ENCODE measurements at regions not wholly inside any gene's neighbourhood (a gene's known extent, or its start where the extent isn't known, plus 50 kb on each side); places are given as distances from the start of the nearest gene placed in this dataset.

- DNase-seq, result no peak
Observed at GRCh38 chr2:18753722-18754121, 164.4 kb upstream of the NT5C1B start.

DNA sequence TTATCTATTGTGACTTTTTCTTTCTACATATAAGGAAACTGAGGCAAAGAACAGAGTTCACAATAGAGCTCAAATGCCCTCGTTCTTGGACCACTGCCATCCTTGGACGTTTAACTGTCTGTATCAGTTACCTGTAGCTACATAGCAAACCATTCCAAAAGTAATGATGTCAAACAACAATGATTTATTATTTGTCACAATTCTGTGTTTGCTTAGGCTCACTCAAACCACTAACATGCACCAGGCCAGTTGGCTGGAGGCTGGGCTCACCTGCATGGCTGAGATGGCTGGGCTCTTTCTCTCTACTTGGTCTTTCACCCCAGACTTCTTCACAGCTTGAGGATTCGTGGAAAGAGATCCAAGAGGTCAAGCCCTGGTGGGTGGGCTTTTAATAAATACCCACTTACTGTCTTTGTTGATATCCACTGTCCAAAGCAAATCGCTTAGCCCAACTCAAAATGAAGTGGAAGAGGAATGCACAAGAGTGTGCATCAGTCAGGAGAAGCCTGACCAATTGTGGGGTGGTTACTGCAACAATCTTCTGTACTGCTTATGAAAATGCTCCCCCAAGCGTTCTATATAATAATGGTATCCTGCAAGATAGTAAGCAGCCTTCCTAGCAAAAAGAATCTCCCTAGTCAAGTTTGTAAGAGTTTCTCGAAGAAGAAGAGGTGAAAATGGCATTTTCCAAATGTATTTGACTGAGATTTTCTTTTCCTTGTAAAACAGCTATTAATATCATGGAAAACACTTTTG, 163.5 kb upstream of the NT5C1B start:
- DNase-seq, result no peak

DNA sequence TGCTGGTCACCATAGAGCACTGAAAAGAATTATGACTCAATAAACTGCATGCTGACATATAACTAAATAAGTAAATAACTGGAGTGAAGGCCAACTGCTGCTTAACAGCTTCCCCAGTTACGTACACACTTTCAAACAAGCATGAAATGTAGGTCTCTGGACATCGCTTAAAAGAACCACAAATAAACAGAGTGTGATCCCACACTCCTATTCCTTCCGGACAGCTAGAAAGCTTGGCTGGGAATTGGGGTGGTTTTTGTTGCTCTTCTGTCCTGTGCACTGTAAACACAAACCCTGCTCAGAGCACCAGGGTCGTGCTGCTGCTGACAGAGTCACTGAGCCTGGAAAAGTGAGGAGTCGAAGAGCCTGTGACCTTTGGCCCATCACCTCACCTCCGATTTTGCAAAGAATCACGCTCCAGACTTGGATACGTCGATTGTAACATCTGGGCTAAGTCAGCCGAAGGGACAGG, 162.7 kb upstream of the NT5C1B start:
- no peak for DNase-seq

DNA sequence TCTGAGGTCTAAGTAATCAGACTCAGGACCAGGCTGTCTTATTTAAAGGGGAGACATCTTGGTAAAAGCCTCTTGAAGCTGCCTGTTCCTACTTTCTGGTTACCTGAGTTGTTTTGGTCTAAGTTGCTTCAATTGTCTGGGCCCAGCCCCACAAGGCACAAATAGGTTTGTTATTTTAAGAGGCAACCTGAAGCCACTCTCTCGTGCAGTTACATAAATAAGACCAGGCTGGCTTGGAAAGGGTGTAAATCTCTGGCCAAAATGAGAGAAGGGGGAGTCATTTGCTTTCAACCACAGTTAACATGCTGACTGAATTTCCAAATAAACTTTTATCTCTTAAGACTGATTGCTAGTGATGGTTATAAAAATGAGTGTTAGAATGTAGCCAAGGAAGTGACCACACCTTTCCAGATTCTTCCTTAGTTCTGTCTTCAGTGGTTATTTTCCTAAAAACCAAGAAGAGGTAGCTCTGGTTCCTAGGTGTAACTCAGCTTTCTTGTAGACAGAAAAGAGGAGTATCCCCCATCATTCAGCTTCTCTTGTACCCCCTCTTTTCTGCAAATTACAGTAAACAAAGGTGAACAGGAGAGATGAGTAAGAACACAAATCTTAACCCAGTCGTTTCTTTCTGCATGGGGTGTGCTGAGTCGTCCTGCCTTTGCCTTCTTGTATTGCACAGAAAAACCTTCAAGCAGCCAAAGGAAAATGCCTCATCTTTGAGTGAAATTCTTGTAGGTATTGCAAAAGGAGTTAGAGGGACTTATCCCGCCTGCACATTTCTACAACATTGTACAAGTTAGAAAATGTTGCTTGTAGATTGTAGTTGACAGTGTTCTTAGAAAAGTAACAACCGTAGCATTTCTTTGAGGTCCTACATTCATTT, 161.5 kb upstream of the NT5C1B start:
- no peak for DNase-seq

- peak; percentile 45 for DNase-seq
Observed at GRCh38 chr2:18749912-18750526, 160.7 kb upstream of the NT5C1B start.

DNA sequence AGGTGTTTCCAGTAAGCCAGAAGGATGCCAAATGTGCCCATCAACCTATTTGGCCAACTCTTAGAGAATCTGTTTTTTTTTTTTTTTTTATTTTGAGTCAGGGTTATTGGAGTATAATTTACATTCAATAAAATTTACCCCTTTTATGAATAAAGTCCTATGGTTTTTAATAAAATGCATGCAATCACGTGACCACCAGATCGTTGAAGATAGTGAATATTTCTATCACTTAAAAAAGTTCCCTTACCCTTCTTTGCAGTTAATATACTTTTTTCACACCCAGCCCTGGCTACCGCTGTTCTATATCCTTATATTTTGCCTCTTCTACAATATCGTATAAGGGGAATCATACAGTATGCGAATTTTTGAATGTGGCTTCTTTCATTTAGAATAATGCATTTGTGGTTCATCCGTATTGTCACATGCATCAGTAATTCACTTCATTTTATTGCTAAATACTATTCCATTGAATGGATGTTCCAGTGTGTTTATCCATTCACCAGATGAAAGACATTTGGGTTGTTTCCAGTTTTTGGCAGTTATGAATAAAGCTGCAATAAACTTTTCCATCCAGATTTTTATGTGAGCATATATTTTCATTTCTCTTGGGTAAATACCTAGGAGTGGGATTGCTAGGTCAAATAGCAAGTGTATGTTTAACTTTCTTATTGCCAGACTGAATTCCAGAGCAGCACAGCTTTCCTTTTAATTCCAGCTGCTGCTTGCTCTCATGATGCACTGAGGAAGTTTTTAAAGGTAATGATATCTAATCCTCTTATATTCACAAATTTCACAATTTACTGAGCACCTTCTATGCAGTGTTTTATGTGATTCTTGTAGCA, 156.3 kb upstream of the NT5C1B start:
- DNase-seq, result no peak

GRCh38 chr2:18741895-18742732, 152.7 kb upstream of the NT5C1B start:
- DNase-seq, result no peak

GRCh38 chr2:18741191-18741590, 151.8 kb upstream of the NT5C1B start:
- no peak for DNase-seq

DNA sequence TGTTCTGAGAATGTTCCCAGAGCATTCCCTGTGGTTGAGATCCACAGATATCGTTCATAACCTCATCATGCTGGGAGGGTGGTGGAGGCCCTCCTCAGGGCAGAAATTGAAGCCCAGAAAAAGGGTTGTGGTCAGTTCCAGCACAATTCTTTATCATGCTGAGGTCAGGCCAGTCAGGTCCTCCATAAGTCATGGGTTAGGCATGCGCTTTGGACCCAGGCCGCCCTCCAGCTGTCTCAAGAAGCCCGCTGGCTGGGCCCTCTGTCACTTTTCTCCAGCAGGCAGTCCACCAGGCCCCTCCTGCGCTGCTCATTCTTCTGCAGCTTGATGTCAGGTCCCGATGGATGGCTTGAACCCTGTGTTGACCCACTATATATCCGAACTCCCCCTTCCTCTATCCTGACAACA, 151.1 kb upstream of the NT5C1B start:
- DNase-seq, result no peak

GRCh38 chr2:18731666-18732065, 142.3 kb upstream of the NT5C1B start:
- no peak for DNase-seq

- no peak for DNase-seq
Observed at GRCh38 chr2:18724371-18725145, 135.2 kb upstream of the NT5C1B start.

- DNase-seq, result no peak
Observed at GRCh38 chr2:18723219-18723618, 133.8 kb upstream of the NT5C1B start.

- DNase-seq, result no peak
Observed at GRCh38 chr2:18722101-18722500, 132.7 kb upstream of the NT5C1B start.

DNA sequence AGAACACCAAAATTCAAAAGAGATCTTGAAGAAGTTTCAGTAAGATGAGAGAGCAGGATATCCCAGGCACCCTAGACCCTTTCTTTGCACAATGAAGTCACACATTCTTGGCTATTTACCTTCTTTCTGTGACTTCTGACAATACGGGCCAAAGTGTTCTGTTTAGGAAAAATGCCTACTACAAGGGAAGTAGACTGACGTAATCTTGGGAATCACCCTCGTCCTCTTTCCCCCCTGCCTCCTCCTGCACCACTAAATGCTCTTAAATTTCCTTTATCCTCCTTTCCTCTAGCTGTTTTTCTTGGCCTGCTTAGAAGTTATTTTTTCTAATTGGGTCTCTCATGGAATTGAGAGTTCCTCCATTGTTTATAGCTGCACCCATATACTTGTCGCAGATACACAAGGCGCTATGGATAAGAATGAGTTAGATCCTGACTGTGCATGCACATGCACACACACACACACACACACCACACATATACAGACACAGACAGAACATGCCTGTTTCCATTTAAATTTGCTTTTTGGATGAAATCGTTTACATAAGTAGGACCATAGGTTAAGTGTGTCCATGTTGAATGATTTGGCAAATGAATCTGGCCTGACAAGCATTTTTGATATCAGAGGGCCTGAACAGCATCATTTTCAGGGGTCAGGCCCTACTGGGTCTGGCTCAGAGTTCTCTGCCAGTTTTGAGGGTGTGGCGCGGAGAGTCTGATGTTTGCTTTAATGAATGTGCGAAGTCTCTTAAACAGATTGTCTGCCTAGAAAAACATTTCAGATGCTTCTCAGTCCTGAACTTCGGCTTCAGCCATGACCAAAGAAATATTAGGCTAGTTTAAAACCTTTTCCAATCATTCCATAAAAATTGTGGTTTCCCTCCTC, 131.9 kb upstream of the NT5C1B start:
- no peak for DNase-seq

DNA sequence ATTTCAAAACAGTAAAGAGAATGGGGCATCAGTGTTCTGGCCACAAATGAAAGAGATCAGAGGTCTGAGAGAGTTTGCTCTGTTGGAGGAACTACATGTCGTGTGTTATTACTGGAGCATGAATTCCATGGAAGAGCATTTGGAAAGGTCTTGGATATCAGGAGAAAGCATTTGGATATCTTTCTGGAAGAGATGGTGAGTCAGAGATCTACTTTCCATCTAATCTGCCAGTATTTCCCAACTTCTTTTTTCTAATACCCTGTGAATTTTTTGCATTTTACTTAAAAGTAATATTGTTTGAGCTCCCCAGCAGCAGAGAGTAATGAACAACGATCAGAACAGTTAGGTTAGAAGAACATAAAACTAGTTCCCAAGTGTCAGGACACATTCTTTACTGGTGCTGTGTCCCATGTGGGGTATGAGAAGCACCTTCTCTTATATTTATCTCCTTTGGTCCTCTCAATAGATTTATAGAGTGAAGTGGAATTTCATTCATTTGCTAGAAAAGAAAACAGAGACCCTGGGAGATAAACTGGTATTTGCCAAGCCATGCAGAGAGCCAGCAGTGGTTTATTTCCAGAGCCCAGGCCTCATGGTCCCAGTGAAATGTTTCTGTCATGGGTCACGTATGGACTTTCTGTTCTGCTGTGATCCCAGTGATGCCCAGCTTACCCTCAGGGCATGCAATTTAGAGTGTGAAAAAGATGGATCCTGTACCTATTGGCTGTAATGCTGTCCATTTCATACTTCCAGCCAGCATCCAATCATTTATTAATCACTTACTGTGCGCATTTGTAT, 130.8 kb upstream of the NT5C1B start:
- DNase-seq, result no peak

GRCh38 chr2:18708203-18708715, 118.9 kb upstream of the NT5C1B start:
- no peak for DNase-seq

DNA sequence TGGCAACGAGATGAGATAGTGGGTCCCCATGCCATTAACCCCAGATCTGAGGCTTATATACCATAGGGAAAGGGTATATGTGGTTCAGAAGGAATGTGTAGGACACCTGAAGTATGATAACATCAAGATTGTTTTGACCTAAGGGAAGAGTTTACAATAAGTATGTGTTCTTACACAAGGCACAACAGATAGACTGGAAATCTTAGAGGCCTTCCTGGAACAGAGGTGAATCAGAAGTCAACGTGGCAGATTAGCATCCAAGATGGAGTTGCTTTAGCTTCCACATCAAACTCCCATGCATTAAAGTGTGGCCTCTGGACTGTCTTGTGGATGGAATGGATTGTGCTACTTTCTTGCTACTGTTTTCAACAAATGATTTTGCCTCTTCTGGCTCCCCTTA, 116.6 kb upstream of the NT5C1B start:
- no peak for DNase-seq

GRCh38 chr2:18704276-18704675, 114.9 kb upstream of the NT5C1B start:
- DNase-seq, result no peak

DNA sequence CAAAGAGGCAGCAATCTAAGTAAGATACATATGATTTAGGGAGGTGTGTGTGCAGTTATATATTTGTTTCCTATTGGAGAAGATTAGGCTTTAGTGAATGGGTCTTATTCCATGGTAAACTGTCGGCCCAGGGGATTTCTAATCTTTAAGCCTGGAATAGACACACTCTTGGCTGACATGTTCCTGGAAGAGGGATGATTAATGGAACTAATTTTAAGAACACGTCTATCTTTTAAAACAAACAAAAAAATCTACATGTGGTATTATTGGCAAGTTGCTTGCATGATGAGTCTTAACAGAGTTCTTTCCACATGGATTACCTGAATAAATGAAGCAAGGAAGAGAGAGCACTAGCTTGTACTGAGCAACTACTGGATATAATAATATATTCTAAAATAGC, 114.2 kb upstream of the NT5C1B start:
- DNase-seq, result no peak

All from NCI-H1092 treated with DMSO at 0.1 percent for 48 hours (cell line).